ENCODE measurements at regions not wholly inside any gene's neighbourhood (a gene's known extent, or its start where the extent isn't known, plus 50 kb on each side); places are given as distances from the start of the nearest gene placed in this dataset.

- TF ChIP-seq CTCF (IDR thresholded peaks at IDR 0.05; ENCODE audit: poor library complexity), result no peak
- no peak for TF ChIP-seq EZH2phosphoT487 (IDR thresholded peaks at IDR 0.05; ENCODE audit: low read depth, severe bottlenecking, unreplicated experiment)
Observed at GRCh38 chr13:40338217-40338616, 328.2 kb downstream of the FOXO1 start.
